HepG2 (cell line): ENCODE measurements at regions not wholly inside any gene's neighbourhood (a gene's known extent, or its start where the extent isn't known, plus 50 kb on each side); places are given as distances from the start of the nearest gene placed in this dataset.

ENCODE experiments used
- FOXA1 ChIP-seq, 2 experiments: fragments of 450-650 bp in 1 of 2; sonication (generic) in 1 of 2; formaldehyde crosslinking in 1 of 2; IDR thresholded peaks; 2 replicates each; pipeline versions ENCODE4 v1.4.0 to v1.6.1; 2016 to 2020; ENCODE audit warnings: missing genetic modification reagents in 1 of 2
- HNF4A ChIP-seq: sonication (generic); formaldehyde crosslinking; IDR thresholded peaks from 2 replicates; pipeline ENCODE4 v1.4.0; 2020; ENCODE audit warnings: missing genetic modification reagents
- NAIF1 ChIP-seq: sonication (generic); formaldehyde crosslinking; IDR thresholded peaks from 2 replicates; pipeline ENCODE4 v1.5.0; 2020; ENCODE audit warnings: mild to moderate bottlenecking, missing genetic modification reagents, borderline replicate concordance
- PRPF4 ChIP-seq: fragments of 200-400 bp; formaldehyde crosslinking; IDR thresholded peaks from 2 replicates; pipeline ENCODE4 v1.6.1; 2016; ENCODE audit warnings: low read length, low read depth; ENCODE audit not compliant: poor library complexity, severe bottlenecking
- REPIN1 ChIP-seq: sonication (generic); formaldehyde crosslinking; IDR thresholded peaks from 2 replicates; pipeline ENCODE4 v1.8.0; 2022; ENCODE audit warnings: missing genetic modification reagents, low read depth, mild to moderate bottlenecking, borderline replicate concordance
- SOX6 ChIP-seq, 2 experiments: fragments of 450-650 bp in 1 of 2; sonication (generic) in 1 of 2; formaldehyde crosslinking in 1 of 2; IDR thresholded peaks; 2 replicates each; pipeline versions ENCODE4 v1.4.0 to v1.6.1; 2017 to 2020; ENCODE audit warnings: antibody characterized with exemption in 1 of 2, mild to moderate bottlenecking in 1 of 2, missing genetic modification reagents in 1 of 2
- YY1 ChIP-seq: IDR thresholded peaks from 2 replicates; pipeline ENCODE4 v1.6.1; 2011; ENCODE audit warnings: low read length, low read depth, moderate library complexity, mild to moderate bottlenecking; ENCODE audit not compliant: insufficient read depth, insufficient replicate concordance
- ZFP1 ChIP-seq: IDR thresholded peaks from 2 replicates; pipeline ENCODE4 v1.6.1; 2016
- TF ChIP-seq, protein P1 (sequence below), 2 experiments: sonication (generic) in 1 of 2; formaldehyde crosslinking in 1 of 2; IDR thresholded peaks; 2 replicates each; pipeline versions ENCODE4 v1.4.0 to v1.6.1; 2018 to 2020; ENCODE audit warnings: missing genetic modification reagents in 2 of 2, borderline replicate concordance in 1 of 2, low read depth in 1 of 2, mild to moderate bottlenecking in 1 of 2, missing biosample characterization in 1 of 2
- TF ChIP-seq, protein P2 (sequence below): sonication (generic); formaldehyde crosslinking; IDR thresholded peaks from 2 replicates; pipeline ENCODE4 v1.5.1; 2020; ENCODE audit warnings: mild to moderate bottlenecking, moderate library complexity, missing genetic modification reagents
- TF ChIP-seq, protein P3 (sequence below): sonication (generic); formaldehyde crosslinking; IDR thresholded peaks from 2 replicates; pipeline ENCODE4 v1.4.0; 2020; ENCODE audit warnings: missing genetic modification reagents
- TF ChIP-seq, protein P4 (sequence below): sonication (generic); formaldehyde crosslinking; IDR thresholded peaks from 2 replicates; pipeline ENCODE4 v1.5.0; 2020; ENCODE audit warnings: mild to moderate bottlenecking, missing genetic modification reagents, borderline replicate concordance
- TF ChIP-seq, protein P5 (sequence below): sonication (generic); formaldehyde crosslinking; IDR thresholded peaks from 2 replicates; pipeline ENCODE4 v1.4.0; 2020; ENCODE audit warnings: missing genetic modification reagents, borderline replicate concordance

DNA sequence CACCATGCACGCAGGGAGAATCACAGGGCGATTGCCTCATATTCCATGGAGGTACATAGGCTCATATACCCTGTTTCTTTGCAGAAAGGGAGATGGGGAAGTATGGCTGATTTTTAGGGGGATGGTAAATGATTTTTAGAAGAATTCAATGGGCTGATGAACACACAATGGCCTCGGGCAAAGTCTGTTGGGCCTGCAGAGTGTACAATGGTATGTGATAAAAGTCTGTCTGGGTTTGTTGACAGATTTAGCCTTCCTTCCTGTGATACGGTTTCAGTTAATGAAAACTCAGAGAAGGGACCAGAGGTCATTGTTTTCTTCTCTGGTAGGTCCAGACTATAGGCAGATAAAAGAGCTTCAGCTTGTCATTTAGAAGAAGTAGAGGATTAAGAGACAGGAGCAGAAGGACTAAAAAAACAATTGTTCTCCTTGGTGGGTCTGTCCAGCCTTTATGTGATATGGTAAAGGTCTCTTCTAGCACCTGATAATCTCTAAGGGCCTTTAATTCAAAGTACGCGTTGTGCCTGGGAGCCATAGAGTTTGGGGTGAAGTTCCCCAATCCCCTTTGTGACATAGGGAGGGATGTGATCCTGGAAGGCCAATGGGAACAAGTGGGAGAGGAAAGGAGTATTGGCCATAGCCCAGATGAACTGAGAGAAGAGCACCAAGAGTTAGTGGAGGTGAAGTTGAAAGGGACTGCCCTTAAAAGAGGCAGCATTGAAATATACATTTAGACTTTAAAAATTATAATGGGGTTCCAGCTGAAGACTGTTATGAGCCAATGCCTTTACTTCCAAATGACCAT is 107.5 kb upstream of the SERPINE2 start (continued):
- TF ChIP-seq, protein P1, sequence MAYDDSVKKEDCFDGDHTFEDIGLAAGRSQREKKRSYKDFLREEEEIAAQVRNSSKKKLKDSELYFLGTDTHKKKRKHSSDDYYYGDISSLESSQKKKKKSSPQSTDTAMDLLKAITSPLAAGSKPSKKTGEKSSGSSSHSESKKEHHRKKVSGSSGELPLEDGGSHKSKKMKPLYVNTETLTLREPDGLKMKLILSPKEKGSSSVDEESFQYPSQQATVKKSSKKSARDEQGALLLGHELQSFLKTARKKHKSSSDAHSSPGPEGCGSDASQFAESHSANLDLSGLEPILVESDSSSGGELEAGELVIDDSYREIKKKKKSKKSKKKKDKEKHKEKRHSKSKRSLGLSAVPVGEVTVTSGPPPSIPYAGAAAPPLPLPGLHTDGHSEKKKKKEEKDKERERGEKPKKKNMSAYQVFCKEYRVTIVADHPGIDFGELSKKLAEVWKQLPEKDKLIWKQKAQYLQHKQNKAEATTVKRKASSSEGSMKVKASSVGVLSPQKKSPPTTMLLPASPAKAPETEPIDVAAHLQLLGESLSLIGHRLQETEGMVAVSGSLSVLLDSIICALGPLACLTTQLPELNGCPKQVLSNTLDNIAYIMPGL (CRISPR knock-in tag; IDR thresholded peaks at IDR 0.05; ENCODE audit: borderline replicate concordance in 1 of 2, low read depth in 1 of 2): 0 out of 4 replicates have a peak, but pooled peaks of 1 of the 2 experiments have one; percentile 53
- TF ChIP-seq SOX6 (IDR thresholded peaks at IDR 0.05): no peak
- peak; percentile 99 for TF ChIP-seq SOX6 (CRISPR knock-in tag; IDR thresholded peaks at IDR 0.05)
- 0 out of 2 replicates have a peak, but pooled peaks have one; percentile 20 for TF ChIP-seq ZFP1
- TF ChIP-seq, protein P2, sequence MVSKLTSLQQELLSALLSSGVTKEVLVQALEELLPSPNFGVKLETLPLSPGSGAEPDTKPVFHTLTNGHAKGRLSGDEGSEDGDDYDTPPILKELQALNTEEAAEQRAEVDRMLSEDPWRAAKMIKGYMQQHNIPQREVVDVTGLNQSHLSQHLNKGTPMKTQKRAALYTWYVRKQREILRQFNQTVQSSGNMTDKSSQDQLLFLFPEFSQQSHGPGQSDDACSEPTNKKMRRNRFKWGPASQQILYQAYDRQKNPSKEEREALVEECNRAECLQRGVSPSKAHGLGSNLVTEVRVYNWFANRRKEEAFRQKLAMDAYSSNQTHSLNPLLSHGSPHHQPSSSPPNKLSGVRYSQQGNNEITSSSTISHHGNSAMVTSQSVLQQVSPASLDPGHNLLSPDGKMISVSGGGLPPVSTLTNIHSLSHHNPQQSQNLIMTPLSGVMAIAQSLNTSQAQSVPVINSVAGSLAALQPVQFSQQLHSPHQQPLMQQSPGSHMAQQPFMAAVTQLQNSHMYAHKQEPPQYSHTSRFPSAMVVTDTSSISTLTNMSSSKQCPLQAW (CRISPR knock-in tag): no peak; the same call in 1 of the 2 replicates
- TF ChIP-seq, protein P3, sequence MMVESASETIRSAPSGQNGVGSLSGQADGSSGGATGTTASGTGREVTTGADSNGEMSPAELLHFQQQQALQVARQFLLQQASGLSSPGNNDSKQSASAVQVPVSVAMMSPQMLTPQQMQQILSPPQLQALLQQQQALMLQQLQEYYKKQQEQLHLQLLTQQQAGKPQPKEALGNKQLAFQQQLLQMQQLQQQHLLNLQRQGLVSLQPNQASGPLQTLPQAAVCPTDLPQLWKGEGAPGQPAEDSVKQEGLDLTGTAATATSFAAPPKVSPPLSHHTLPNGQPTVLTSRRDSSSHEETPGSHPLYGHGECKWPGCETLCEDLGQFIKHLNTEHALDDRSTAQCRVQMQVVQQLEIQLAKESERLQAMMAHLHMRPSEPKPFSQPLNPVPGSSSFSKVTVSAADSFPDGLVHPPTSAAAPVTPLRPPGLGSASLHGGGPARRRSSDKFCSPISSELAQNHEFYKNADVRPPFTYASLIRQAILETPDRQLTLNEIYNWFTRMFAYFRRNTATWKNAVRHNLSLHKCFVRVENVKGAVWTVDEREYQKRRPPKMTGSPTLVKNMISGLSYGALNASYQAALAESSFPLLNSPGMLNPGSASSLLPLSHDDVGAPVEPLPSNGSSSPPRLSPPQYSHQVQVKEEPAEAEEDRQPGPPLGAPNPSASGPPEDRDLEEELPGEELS: peak; percentile 80
- 0 out of 2 replicates have a peak, but pooled peaks have one; percentile 38 for TF ChIP-seq REPIN1 (CRISPR knock-in tag)
- TF ChIP-seq PRPF4: no peak
- peak; percentile 65; the same call in 1 of the 2 replicates for TF ChIP-seq NAIF1
- TF ChIP-seq, protein P4, sequence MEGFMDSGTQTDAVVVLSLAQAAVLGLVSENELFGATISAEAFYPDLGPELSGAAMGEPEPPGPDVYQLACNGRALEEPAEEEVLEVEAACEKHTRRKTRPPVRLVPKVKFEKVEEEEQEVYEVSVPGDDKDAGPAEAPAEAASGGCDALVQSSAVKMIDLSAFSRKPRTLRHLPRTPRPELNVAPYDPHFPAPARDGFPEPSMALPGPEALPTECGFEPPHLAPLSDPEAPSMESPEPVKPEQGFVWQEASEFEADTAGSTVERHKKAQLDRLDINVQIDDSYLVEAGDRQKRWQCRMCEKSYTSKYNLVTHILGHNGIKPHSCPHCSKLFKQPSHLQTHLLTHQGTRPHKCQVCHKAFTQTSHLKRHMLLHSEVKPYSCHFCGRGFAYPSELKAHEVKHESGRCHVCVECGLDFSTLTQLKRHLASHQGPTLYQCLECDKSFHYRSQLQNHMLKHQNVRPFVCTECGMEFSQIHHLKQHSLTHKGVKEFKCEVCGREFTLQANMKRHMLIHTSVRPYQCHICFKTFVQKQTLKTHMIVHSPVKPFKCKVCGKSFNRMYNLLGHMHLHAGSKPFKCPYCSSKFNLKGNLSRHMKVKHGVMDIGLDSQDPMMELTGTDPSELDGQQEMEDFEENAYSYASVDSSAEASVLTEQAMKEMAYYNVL (CRISPR knock-in tag): peak; percentile 98
- peak; percentile 37 for TF ChIP-seq YY1
- peak; percentile 96 for TF ChIP-seq HNF4A (CRISPR knock-in tag)
- TF ChIP-seq FOXA1 (IDR thresholded peaks at IDR 0.05): no peak
- TF ChIP-seq FOXA1 (CRISPR knock-in tag; IDR thresholded peaks at IDR 0.05): peak; percentile 89
- TF ChIP-seq, protein P5, sequence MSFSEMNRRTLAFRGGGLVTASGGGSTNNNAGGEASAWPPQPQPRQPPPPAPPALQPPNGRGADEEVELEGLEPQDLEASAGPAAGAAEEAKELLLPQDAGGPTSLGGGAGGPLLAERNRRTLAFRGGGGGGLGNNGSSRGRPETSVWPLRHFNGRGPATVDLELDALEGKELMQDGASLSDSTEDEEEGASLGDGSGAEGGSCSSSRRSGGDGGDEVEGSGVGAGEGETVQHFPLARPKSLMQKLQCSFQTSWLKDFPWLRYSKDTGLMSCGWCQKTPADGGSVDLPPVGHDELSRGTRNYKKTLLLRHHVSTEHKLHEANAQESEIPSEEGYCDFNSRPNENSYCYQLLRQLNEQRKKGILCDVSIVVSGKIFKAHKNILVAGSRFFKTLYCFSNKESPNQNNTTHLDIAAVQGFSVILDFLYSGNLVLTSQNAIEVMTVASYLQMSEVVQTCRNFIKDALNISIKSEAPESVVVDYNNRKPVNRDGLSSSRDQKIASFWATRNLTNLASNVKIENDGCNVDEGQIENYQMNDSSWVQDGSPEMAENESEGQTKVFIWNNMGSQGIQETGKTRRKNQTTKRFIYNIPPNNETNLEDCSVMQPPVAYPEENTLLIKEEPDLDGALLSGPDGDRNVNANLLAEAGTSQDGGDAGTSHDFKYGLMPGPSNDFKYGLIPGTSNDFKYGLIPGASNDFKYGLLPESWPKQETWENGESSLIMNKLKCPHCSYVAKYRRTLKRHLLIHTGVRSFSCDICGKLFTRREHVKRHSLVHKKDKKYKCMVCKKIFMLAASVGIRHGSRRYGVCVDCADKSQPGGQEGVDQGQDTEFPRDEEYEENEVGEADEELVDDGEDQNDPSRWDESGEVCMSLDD (CRISPR knock-in tag): no peak
